SU-DHL-6 (cell line): ENCODE measurements at regions not wholly inside any gene's neighbourhood (a gene's known extent, or its start where the extent isn't known, plus 50 kb on each side); places are given as distances from the start of the nearest gene placed in this dataset.

Source experiments
- EZH2phosphoT487 ChIP-seq: fragments of 200-600 bp; sonication (generic), shearing (Covaris generic); conservative IDR thresholded peaks from 2 replicates; pipeline ENCODE4 v1.6.1; 2018; ENCODE audit warnings: mild to moderate bottlenecking, antibody characterized with exemption, low read length, moderate library complexity, mixed read lengths
- TF ChIP-seq, protein P1 (sequence below): fragments of 200-600 bp; sonication (generic); IDR thresholded peaks from one replicate; pipeline ENCODE4 v1.5.1; 2017; ENCODE audit warnings: antibody characterized with exemption, mild to moderate bottlenecking, low read length, moderate library complexity; ENCODE audit not compliant: insufficient read depth, poor library complexity, severe bottlenecking

DNA sequence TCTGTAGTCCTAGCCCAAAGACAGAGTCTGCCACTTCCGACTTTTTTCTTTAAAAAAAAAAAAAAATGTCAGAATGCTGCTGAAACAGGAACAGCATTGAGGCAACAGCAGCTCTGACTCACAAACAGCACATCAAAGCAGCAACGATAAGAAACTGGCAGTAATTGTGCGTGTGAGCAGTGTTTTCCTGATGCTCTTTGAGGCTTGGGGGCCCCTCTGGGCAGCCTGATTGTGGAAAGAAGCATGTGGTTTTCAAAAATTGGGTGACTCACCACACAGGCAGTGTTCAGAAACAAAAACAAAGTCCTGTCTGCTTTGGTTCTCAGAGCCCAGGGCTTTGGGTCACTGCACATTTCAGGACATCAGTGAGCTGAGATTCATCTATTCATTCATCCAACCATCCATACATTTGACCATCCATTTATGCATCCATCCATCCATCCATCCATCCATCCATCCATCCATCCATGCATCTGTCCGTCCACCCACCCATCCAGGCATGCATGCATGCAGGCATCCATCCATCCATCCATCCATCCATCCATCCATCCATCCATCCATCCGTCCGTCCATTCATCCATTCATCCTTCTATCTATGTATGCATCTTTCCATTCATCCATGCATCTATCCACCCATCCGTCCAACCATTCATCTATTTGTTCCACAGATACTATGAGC is 308.4 kb downstream of the RPLP1 start:
- TF ChIP-seq, protein P1, sequence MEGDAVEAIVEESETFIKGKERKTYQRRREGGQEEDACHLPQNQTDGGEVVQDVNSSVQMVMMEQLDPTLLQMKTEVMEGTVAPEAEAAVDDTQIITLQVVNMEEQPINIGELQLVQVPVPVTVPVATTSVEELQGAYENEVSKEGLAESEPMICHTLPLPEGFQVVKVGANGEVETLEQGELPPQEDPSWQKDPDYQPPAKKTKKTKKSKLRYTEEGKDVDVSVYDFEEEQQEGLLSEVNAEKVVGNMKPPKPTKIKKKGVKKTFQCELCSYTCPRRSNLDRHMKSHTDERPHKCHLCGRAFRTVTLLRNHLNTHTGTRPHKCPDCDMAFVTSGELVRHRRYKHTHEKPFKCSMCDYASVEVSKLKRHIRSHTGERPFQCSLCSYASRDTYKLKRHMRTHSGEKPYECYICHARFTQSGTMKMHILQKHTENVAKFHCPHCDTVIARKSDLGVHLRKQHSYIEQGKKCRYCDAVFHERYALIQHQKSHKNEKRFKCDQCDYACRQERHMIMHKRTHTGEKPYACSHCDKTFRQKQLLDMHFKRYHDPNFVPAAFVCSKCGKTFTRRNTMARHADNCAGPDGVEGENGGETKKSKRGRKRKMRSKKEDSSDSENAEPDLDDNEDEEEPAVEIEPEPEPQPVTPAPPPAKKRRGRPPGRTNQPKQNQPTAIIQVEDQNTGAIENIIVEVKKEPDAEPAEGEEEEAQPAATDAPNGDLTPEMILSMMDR: no peak
- no peak for TF ChIP-seq EZH2phosphoT487
